Spinal cord (tissue), 9 donors: ENCODE measurements at regions not wholly inside any gene's neighbourhood (a gene's known extent, or its start where the extent isn't known, plus 50 kb on each side); places are given as distances from the start of the nearest gene placed in this dataset.
A peak's percentile ranks its signal among the peaks of the same experiment; 100 is the strongest.
"Not testable (repeated sequence)": the region's sequence is repeated elsewhere in the genome, so short reads cannot be mapped to it uniquely, and the experiment has no call there.

Experiments
- DNase-seq, 6 donors: peaks; one replicate each; pipeline versions ENCODE4 v3.0.0 to v3.0.0-alpha.2; 2013 to 2015; ENCODE audit warnings: low spot score in 6 of 6, low read depth in 4 of 6
- H3K27ac ChIP-seq: one replicate; pipeline ENCODE4 v1.5.1; 2013; ENCODE audit warnings: low read depth, low read length, control low read depth
- H3K27me3 ChIP-seq: one replicate; pipeline ENCODE4 v1.6.1; 2013; ENCODE audit warnings: low read length; ENCODE audit not compliant: control insufficient read depth, insufficient read depth
- H3K36me3 ChIP-seq: one replicate; pipeline ENCODE4 v1.6.1; 2013; ENCODE audit warnings: low read length; ENCODE audit not compliant: control insufficient read depth, insufficient read depth
- H3K4me1 ChIP-seq: one replicate; pipeline ENCODE4 v1.6.1; 2013; ENCODE audit warnings: low read length; ENCODE audit not compliant: control insufficient read depth, insufficient read depth
- H3K4me3 ChIP-seq: one replicate; pipeline ENCODE4 v1.5.1; 2013; ENCODE audit warnings: low read depth, low read length, control low read depth
- H3K9me3 ChIP-seq: one replicate; pipeline ENCODE4 v1.6.1; 2013; ENCODE audit warnings: low read length; ENCODE audit not compliant: control insufficient read depth, insufficient read depth
- WGBS: methylation state at CpG from one replicate; pipeline ENCODE4 v1.1.5; 2013; ENCODE audit warnings: missing lambda C conversion rate; ENCODE audit not compliant: insufficient coverage; 5-methylcytosine and 5-hydroxymethylcytosine counted together
- donor health status: healthy.

- peaks cover 75% of the 10 kb centered on the region for H3K27me3 ChIP-seq
- WGBS: no CpG with 5 or more reads among the region's 1 CpG
- H3K27ac ChIP-seq: no peak overlapping the region
- DNase-seq: no peak
- H3K36me3 ChIP-seq: no peaks in the 10 kb centered on the region
- no peak overlapping the region for H3K4me3 ChIP-seq
- peaks cover 17% of the 10 kb centered on the region for H3K4me1 ChIP-seq
- peaks cover 3% of the 10 kb centered on the region for H3K9me3 ChIP-seq
These were observed 50.9 kb downstream of the ANXA2R start for GRCh38 chr5:42989190-42989589.

GRCh38 chr5:42988568-42988967, 51.6 kb downstream of the ANXA2R start:
- Histone ChIP-seq H3K4me1 (peaks cover 17% of the 10 kb centered on the region), H3K27ac (no peak overlapping the region), H3K4me3 (no peak overlapping the region), H3K9me3 (peaks cover 3% of the 10 kb centered on the region), H3K27me3 (peaks cover 69% of the 10 kb centered on the region), H3K36me3 (no peaks in the 10 kb centered on the region)
- 90% methylated on average over 2 of the region's 2 CpGs for WGBS
- DNase-seq: no peak

GRCh38 chr5:42985129-42986037, 54.7 kb downstream of the ANXA2R start:
- no peaks in the 10 kb centered on the region for H3K36me3 ChIP-seq
- H3K27ac ChIP-seq: no peak overlapping the region
- no peak overlapping the region for H3K4me3 ChIP-seq
- no peak for DNase-seq
- H3K4me1 ChIP-seq: no peaks in the 10 kb centered on the region
- peaks cover 37% of the 10 kb centered on the region for H3K27me3 ChIP-seq
- peaks cover 3% of the 10 kb centered on the region for H3K9me3 ChIP-seq
- WGBS: 75% methylated on average over 1 of the region's 2 CpGs

GRCh38 chr5:42984307-42984706, 55.8 kb downstream of the ANXA2R start:
- no peak overlapping the region for H3K27ac ChIP-seq
- H3K4me1 ChIP-seq: no peaks in the 10 kb centered on the region
- peaks cover 3% of the 10 kb centered on the region for H3K9me3 ChIP-seq
- no peaks in the 10 kb centered on the region for H3K36me3 ChIP-seq
- H3K4me3 ChIP-seq: no peak overlapping the region
- H3K27me3 ChIP-seq: peaks cover 26% of the 10 kb centered on the region
- no peak for DNase-seq

- no CpG with 5 or more reads among the region's 7 CpGs for WGBS
- no peaks in the 10 kb centered on the region for H3K36me3 ChIP-seq
- DNase-seq: peak in 1 of 6 donors; percentile 1
- no peak overlapping the region for H3K4me3 ChIP-seq
- no peaks in the 10 kb centered on the region for H3K9me3 ChIP-seq
- H3K4me1 ChIP-seq: no peaks in the 10 kb centered on the region
- H3K27me3 ChIP-seq: peaks cover 14% of the 10 kb centered on the region
- H3K27ac ChIP-seq: no peak overlapping the region
These were observed 58.0 kb downstream of the ANXA2R start for GRCh38 chr5:42982107-42982622.

GRCh38 chr5:42981417-42982106, 58.6 kb downstream of the ANXA2R start:
- DNase-seq, H3K4me3 ChIP-seq, H3K27ac ChIP-seq, H3K9me3 ChIP-seq, H3K36me3 ChIP-seq, H3K4me1 ChIP-seq: not testable (repeated sequence)
- H3K27me3 ChIP-seq: peaks cover 10% of the 10 kb centered on the region
- WGBS: no CpG with 5 or more reads among the region's 8 CpGs

GRCh38 chr5:42981015-42981414, 59.1 kb downstream of the ANXA2R start:
- not testable (repeated sequence) for H3K36me3 ChIP-seq, H3K27me3 ChIP-seq, DNase-seq, H3K4me1 ChIP-seq, H3K27ac ChIP-seq, H3K4me3 ChIP-seq, H3K9me3 ChIP-seq
- WGBS: no CpG with 5 or more reads among the region's 5 CpGs

GRCh38 chr5:42980391-42980790, 59.7 kb downstream of the ANXA2R start:
- not testable (repeated sequence) for H3K4me1 ChIP-seq, H3K9me3 ChIP-seq, H3K36me3 ChIP-seq, DNase-seq, H3K27me3 ChIP-seq, H3K4me3 ChIP-seq, H3K27ac ChIP-seq
- 94% methylated on average over 3 of the region's 36 CpGs for WGBS

GRCh38 chr5:42979242-42979641, 60.9 kb downstream of the ANXA2R start:
- 91% methylated on average over 31 of the region's 34 CpGs for WGBS
- H3K9me3 ChIP-seq, H3K36me3 ChIP-seq, H3K4me3 ChIP-seq, H3K27ac ChIP-seq, H3K4me1 ChIP-seq, H3K27me3 ChIP-seq, DNase-seq: not testable (repeated sequence)
